OCI-LY7 (cell line): ENCODE measurements at regions not wholly inside any gene's neighbourhood (a gene's known extent, or its start where the extent isn't known, plus 50 kb on each side); places are given as distances from the start of the nearest gene placed in this dataset.

Source experiments
- EZH2phosphoT487 ChIP-seq: fragments of 200-600 bp; sonication (generic); IDR thresholded peaks from 2 replicates; pipeline ENCODE4 v1.6.1; 2018; ENCODE audit warnings: low read depth, borderline replicate concordance, mild to moderate bottlenecking, mixed run types, antibody characterized with exemption, low read length, moderate library complexity, mixed read lengths
- TF ChIP-seq, protein P1 (sequence below): fragments of 200-600 bp; sonication (generic); conservative IDR thresholded peaks from 2 replicates; pipeline ENCODE4 v1.5.1; 2014; ENCODE audit warnings: mild to moderate bottlenecking, antibody characterized with exemption, low read length, moderate library complexity, mixed read lengths

DNA sequence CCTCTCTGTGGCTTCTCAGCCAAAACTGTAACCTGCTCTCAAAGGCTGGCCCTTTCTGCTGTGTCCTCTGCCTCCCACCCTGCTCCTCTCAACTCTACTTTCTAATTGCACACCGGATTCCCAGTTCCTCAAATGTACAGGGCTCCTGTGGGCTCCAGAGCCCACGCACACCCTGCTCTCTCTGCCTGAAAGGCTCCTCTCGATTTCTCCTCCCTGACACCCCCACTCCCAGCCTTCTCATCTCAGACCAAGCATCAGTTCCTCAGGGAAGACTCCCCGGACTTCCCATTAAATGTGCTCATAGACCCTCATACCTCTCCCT lies 111.7 kb upstream of the STEAP1B start:
- TF ChIP-seq, protein P1, sequence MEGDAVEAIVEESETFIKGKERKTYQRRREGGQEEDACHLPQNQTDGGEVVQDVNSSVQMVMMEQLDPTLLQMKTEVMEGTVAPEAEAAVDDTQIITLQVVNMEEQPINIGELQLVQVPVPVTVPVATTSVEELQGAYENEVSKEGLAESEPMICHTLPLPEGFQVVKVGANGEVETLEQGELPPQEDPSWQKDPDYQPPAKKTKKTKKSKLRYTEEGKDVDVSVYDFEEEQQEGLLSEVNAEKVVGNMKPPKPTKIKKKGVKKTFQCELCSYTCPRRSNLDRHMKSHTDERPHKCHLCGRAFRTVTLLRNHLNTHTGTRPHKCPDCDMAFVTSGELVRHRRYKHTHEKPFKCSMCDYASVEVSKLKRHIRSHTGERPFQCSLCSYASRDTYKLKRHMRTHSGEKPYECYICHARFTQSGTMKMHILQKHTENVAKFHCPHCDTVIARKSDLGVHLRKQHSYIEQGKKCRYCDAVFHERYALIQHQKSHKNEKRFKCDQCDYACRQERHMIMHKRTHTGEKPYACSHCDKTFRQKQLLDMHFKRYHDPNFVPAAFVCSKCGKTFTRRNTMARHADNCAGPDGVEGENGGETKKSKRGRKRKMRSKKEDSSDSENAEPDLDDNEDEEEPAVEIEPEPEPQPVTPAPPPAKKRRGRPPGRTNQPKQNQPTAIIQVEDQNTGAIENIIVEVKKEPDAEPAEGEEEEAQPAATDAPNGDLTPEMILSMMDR, result no peak
- no peak for TF ChIP-seq EZH2phosphoT487
